Globus pallidus (tissue), 1 donor: ENCODE measurements at regions not wholly inside any gene's neighbourhood (a gene's known extent, or its start where the extent isn't known, plus 50 kb on each side); places are given as distances from the start of the nearest gene placed in this dataset.
"Not testable (repeated sequence)": the region's sequence is repeated elsewhere in the genome, so short reads cannot be mapped to it uniquely, and the experiment has no call there.

Experiments
- DNase-seq: peaks from one replicate; pipeline ENCODE4 v3.0.0-alpha.2; 2015; ENCODE audit warnings: low spot score

DNA sequence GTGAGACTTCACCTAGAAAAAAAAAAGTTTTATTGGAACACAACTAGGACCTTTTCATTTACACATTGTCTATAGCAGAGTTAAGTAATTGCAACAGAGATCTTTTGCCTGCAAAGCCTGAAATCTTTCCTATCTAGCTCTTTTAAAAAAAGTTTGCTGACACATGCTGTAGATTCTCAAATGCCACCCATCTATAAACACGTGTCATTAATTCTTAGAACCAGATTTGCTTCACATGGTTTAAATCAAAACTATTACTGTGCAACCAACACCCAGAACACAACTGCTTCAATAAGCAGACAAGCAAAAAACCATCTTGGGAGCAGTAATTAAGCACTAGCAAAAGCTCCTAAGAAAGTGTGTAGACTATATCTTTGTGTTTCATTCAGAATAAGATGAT is 55.0 kb downstream of the OXSM start:
- DNase-seq: no peak

DNA sequence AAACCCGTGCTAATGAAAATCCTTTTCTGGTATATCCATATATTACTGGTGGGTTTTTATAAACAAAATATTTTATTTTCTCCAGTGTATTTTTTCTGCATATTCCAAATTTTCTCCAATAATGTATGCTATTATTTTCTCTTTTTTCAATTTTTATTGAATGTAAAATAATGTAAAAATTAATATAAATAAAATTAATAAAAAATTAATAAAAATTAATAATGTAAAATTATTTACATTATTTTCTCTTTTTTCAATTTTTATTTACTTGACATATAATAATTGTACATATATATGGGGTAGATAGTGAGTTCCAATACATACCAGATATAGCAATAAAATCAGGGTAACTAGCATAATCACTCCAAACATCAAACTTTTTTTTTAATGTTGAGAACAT is 56.4 kb downstream of the OXSM start:
- DNase-seq: no peak

DNA sequence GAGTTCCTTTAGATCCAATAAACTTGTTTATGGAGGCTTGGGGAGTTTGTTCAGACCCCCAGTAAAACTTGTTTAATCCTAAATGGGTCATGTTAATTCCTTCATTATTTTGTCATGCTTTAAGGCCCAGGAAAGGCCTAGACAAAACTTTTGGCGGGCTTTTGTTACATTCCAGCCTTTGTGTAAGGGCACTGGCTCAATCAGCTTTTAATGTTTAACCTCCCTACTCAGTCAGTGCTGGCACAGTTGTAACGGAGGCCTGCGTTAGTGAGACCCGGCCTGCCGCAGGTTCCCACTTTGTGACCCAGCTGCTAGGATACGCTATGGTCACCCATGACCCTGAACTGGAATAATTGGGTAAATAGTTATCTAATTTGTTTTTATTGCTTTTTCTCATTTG is 59.2 kb downstream of the OXSM start:
- no peak for DNase-seq

DNA sequence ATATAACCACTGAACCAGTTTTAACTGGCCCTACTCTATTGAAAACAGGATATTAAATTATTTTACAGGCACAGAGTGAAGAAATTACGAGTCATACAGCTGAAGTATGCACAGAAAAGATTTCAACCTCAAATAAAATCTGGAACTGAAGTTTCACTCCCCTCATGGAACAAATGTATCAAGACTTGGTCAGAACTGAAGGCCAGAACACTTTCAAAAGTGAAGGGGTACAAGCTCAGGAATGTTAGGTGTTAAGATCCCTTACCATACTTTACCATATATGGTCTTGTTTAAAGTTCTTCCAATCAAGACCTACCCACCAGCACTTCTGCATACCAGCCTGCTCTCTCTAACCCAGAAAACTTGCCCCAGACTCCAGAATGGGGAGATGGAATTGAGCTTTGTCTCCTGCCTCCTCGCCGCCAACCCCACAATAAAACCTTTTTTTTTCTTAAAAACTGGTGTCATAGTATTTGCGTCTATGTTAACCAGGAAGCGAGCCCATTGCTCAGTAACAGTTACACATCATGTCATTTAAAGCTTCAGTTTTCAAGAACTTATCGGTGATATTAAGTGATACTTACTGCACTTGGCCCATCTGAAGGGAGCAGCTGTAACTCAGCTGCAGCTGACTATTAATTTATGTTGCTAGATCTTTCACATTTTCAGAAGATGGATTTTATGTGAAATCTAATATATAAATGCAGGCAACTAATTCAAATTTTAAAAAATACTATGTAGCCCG is 59.9 kb downstream of the OXSM start:
- no peak for DNase-seq

DNA sequence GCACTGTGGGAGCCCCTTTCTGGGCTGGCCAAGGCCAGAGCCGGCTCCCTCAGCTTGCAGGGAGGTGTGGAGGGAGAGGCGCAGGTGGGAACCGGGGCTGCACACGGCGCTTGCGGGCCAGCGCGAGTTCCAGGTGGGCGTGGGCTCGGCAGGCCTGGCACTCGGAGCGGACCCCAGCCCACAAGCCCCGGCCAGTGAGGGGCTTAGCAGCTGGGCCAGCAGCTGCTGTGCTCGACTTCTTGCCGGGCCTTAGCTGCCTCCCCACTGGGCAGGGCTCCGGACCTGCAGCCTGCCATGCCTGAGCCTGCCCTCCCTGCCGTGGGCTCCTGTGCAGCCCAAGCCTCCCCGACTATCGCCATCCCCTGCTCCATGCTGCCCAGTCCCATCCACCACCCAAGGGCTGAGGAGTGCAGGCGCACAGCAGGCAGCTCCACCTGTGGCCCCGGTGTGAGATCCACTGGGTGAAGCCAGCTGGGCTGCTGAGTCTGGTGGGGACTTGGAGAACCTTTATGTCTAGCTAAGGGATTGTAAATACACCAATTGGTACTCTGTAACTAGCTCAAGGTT is 61.9 kb downstream of the OXSM start:
- DNase-seq: not testable (repeated sequence)

DNA sequence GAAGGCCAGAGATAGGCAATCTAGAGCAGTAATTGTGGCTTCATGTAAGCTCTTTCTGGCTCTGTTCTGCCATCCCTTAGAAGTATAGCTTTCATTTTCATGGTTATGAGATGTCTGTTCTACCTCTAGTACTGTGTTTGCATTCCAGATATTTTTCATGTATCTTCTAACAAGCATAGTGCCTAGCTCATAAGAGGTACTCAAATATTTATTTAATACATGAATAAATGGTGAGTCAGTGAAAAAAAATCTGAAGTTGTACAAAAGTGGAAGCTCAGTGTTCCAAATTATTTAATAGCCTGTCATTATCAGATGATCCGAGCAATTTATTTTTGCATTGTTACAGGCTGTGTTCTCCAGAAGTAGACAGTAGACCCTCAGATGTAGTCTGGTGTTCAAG is 64.3 kb downstream of the OXSM start:
- no peak for DNase-seq

DNA sequence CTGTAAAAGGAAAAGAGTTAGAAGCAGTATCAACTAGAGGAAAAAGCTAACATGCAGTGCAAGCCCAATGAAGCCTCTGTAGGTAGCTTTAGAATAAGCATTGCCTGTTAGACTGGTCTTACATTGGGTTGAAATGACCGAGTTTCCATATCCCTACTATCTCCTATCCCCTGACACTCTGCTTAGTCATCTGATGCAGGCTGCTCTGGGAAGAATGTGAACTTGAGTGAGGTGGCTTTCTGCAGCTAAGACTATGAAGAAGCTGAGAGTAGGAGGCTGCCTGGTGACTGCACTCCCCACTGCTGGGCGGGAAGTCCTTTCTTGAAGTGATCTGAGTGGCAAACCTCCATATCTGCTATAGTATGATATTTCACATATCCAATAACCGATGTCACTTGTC is 64.7 kb downstream of the OXSM start:
- no peak for DNase-seq

DNA sequence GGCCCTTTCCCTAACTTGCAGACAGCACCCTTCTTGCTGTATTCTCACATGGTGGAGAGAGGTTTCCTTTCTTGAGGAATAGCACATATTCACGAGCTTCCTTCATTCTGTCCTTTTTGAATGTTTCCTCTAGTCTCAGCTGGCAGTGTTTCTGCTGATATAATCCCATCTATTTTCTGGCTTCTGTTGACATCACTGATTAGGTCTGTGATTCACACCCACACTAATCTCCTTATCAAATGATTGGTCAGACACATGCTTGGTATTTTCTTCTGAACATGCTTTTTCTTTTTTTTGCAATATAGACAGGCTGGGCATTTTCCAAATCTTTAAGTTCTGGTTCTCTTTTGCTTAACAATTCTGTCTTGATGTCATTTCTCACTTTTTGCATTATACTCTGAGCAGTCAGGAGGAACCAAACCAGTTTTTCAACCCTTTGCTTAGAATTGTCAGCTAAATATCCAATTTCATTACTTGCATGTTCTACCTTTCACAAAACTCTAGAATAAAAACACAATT is 65.4 kb downstream of the OXSM start:
- no peak for DNase-seq

DNA sequence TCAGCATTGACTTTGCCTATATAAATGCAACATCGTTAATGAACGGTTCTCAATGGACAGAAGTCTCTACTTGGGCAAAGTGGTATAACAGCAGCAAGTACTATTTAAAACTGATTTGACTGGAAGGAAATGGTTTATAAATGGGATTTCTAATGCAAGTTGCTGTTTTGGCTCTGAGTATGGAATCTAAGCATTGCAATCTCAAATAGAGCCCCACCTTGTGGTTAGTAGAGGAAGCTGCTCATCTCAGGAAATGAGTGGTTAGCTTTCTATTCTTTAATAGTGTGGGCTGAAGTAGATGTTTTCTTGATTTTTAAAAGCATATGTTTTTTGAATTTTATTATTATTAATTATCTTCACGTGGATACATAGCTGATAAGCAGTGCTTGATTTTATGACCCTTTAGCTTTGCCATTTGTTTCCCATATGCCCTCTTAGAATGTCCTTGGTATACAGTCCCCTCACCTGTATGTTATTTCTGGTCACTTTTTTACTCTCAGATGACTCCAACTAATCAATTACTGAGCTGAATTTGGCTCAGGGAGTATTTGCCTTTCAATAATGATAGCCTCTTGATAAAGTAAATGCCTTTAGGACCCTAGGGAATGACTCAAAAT is 67.1 kb downstream of the OXSM start:
- DNase-seq: peak; percentile 47

DNA sequence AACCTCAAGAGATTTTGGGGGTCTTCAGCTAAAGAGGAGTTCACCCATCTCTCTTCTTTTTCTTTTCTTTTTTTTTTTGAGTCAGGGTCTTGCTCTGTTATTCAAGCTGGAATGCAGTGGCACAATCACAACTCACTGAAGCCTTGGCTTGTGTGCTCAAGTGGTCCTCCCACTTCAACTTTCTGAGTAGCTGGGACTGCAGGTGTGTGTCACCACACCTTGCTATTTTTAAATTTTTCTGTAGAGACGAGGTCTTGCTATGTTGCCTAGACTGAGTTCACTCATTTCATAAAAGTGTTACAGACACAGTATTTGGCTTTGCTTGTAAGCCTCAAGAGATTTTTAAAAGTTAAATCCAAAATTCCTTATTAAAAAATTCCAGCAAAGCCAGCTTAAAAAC is 71.7 kb downstream of the OXSM start:
- DNase-seq: no peak

DNA sequence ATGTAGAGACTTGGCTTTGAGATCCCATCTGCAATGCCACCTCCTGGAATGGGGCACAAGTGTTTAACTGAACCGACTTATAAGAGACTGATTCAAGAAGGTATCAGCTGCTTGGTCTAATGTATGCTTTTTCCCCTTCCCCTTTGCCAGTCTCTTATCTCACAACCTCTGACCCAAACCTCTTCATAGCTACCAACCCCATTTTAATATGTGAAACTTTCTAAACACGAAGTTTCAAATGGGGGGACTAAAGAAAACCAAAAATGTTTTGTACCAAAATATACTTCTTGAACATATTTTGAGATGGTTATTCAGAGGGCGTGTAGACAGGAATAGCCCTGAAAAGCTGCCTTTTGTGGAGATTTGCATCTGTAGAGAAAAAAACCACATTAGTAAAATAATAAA is 73.1 kb downstream of the OXSM start:
- DNase-seq: no peak

DNA sequence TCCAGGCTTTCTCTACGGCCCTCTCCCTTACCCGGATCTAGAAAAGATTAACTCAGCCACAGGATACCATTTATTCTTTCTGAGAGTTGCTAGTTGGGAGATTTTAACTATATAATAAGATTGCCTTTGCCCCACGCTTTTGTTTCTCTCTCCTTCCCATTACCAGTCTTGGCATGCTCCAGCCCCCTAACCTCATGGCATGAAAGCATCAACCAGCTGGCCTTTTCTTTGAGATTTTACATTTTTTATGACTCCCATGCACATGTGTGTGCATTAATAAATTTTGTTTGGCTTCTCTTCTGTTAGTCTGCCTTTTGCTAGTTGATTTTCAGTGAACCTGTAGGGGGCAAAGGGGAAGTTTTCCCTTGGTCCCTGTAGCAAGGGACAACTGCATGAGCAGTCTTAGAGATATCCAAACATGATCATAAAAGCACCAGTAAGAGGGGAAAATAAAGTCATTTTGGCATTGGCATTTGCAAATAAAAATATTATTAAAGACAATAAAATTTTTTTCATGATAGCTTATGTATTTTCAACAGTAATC is 73.6 kb downstream of the OXSM start:
- DNase-seq: no peak

DNA sequence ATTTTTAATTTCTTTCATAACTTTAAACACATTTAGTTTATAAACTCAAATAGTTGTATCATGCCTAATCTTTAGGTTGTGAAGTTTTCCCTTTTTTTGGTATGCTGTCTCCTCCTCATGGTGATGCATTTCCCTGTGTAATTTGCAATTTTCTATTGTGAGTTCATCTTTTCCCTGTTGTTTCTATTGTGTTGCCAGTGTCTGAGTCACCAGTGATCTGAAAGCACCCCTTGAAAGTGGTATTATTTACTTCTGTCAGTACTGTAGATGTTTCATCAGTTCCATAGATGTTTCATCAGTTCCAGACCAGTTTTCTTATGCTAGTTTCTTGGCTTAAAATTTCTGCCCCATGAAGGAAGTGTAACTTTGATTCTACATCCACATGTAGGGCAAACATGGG is 80.6 kb downstream of the OXSM start:
- no peak for DNase-seq

DNA sequence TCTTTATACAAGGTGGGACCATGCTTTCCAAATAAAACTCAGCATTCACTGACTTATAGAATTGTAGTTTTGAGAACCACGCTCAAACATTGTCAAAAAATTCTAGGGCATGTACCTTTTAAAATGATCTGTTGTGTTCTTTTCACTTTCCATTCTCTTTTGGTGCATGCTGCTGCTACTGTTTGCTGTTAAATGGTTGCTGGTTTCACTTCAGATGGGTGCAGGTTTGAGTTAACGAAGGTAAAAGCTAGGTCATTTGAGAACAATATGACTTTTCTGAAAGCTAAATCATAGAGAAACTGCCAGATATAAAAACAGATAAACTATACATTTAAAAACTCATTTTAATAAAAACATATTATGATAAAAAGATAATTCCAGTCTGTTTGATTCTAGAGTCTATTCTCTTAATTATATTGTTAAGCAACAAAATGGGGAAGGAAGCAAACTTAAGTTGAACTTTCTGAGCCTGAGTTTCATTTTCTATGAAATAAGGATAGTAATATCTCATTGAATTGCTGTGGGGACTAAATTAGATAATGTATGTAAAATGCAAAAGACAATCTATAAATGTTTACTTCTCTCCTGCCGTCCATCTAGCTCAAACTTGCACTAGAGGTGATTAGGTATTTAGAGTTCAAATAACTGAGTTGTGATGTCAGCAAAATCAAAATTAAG is 82.4 kb downstream of the OXSM start:
- no peak for DNase-seq

DNA sequence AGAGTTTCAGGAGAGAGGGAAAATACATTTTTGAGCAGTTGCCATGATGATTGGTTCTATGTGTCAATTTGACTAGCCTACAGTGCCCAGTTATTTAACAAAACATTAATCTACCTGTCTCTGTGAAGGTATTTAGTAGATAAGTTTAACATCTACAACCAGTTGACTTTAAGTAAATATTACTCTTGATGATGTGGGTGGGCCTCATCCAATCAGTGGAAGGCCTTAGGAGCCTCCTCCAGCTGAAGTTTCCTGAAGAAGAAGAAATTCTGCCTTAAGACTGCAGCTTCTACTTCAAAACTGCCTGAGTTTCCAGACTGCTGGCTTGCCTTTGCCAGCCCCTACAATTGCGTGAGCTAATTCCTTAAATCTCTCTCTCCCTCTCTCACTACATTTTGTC is 93.6 kb downstream of the OXSM start:
- DNase-seq: no peak

DNA sequence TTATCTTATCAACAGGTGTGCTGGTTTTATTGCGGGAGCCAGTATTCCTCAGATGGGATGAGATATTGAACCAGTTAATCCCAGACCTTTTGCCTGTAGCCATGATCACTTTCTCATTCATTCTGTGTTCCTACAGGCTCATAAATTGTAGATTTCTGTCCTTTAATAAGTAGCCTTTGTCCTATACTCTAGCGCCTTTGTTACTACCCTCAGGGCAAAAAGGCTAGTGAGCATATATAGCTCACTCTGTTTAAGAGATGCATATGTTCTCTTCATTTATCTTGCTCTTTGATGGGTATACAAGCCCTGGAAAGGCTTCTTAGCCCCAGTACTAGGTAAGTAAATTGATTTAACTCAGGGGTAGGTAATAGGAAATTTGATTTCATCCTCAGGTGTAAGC is 95.1 kb downstream of the OXSM start:
- no peak for DNase-seq

DNA sequence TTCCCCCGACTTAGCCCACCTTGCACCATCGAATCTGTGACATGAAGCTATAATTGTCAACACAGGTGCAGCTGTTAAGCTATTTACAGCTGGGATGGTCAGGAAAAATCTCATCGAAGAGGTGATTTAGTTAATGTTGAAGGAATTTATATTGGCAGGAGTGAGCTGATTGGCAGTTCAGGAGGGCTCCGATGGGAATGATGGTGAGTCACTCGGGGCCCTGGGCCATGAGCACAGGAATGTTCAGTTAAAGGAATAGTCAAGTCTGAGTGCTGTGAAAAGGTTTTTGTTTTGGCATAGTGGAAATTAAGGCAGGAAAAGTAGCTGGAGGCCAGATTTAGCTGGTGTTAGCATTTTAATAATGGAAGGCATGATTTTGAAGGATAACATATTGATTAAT is 95.7 kb downstream of the OXSM start:
- no peak for DNase-seq

DNA sequence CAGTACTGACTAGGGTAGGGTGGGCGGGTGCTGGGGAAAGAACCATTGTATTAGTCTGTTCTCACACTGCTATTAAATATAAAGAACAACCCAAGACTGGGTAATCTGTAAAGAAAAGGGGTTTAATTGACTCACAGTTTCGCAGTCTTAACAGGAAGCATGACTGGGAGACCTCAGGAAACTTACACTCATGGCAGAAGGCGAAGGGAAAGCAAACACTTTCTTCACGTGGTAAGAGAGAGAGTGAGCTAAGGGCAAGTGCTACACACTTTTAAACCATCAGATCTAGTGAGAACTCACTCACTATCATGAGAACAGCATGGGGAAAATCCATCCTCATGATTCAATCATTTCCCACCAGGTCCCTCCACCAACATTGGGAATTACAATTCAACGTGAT is 98.0 kb downstream of the OXSM start:
- no peak for DNase-seq

DNA sequence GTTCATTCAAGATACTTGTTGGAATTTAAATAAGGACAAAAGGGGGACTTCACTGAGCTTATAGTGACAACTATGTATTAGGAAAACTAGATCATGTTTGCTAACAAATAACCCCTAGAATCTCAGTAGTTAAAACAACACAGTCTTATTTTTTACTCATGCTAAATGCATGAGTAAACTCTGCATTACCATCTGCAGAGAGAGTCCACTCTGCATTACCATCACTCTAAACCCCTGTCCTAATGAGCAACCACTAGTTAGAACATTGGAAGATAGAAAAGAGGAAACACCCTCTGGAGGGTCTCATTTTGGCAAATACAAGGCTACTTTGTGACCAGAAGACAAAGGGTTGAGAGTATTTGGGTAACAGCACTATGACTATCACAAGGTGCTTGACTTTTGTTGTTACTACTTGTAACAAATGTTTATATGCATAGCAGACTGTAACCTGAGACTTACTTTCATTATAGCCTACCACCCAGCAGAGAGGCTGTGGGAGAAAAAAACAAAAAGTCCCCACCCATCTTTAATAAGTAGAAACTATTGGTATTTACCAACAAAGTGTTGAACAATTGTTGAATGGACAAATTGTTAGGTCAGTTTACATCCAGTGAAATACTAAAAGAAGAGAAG is 99.1 kb downstream of the OXSM start:
- no peak for DNase-seq

DNA sequence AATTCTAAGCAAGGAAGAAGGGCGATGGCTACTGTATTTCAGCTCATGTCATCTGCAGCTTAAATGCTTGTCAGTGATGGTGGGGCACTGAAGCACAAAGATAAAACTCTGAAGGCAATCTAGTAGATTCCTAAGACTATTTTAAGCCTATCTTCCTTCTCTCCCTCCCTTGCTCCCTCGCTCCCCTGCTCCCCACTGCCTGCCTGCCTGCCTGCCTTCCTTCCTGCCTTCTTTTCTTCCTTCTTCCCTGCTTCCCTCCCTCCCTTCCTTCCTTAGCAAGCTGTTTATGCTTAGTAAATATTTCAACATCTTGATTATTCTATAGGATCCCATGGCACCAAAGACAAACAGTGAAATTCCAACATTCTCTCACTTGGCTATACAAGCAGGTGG is 99.6 kb downstream of the OXSM start:
- no peak for DNase-seq

DNA sequence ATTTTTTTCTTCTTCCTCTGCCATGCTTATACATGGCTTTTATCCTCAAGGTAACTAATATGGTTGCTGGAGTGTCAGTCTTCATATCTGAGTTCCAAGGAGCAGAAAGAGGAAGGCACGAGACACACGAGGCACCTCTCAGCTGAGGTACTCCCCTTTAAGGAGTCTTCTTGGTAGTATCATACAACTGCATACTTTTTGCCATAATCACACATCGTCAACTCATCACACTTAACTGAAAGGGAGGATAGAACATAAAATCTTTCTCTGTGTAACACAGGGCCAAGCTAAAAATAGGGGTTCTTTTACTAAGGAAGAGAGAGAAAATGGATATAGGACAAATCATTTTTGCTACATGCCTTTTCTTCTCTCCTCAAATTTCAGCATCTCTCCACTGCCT is 104.2 kb downstream of the OXSM start:
- DNase-seq: no peak

DNA sequence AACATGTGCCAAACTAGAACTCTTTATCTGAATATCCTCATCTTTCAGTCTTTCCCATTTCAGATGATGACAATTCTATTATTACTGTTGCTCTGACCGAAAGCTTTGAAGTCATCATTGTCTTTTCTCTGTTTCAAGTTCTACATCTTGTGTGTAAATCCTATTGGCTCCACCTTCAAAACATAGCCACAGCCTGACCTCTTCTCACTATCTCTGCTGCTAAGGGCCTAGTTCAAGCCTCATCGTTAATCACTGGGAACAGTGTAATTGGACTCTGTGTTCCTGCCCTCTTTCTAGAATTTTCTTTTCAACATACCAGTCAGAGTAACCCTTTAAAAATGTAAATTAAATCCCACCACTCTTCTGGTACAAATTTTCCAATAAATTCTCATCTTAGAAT is 105.1 kb downstream of the OXSM start:
- no peak for DNase-seq
